Esophagus squamous epithelium (tissue), 5 donors: ENCODE measurements at regions not wholly inside any gene's neighbourhood (a gene's known extent, or its start where the extent isn't known, plus 50 kb on each side); places are given as distances from the start of the nearest gene placed in this dataset.

Experiments used
- DNase-seq: peaks from one replicate; lab custom pipeline; 2025; lab: John Stamatoyannopoulos, UW
- H3K27ac ChIP-seq, 4 donors: fragments of 200-600 bp; sonication (generic); one replicate each; pipeline ENCODE4 v1.5.1; 2016 to 2019; ENCODE audit warnings: mild to moderate bottlenecking in 1 of 4
- H3K27me3 ChIP-seq, 4 donors: fragments of 200-600 bp; sonication (generic); 1 replicate in 3 of 4; 2 replicates in 1 of 4; pipeline versions ENCODE4 v1.5.1 to v1.6.0; 2017 to 2021; ENCODE audit warnings: antibody characterized with exemption in 1 of 4
- H3K36me3 ChIP-seq, 3 donors: fragments of 200-600 bp; sonication (generic); one replicate each; pipeline ENCODE4 v1.5.1; 2016 to 2019
- H3K4me1 ChIP-seq, 3 donors: fragments of 200-600 bp; sonication (generic); one replicate each; pipeline ENCODE4 v1.5.1; 2017 to 2019
- H3K4me3 ChIP-seq, 4 donors: fragments of 200-600 bp; sonication (generic); 1 replicate in 3 of 4; 2 replicates in 1 of 4; pipeline ENCODE4 v1.5.1; 2016 to 2019; ENCODE audit warnings: mild to moderate bottlenecking in 2 of 4, moderate library complexity in 1 of 4
- H3K9me3 ChIP-seq, 3 donors: fragments of 200-600 bp; sonication (generic); one replicate each; pipeline ENCODE4 v1.5.1; 2016 to 2019
- POLR2A ChIP-seq, 4 donors: fragments of 450-650 bp; IDR thresholded peaks; one replicate each; pipeline ENCODE4 v1.6.1; 2017; ENCODE audit warnings: antibody characterized with exemption in 4 of 4, mild to moderate bottlenecking in 4 of 4, moderate library complexity in 3 of 4
- WGBS, 2 donors: methylation state at CpG; one replicate each; pipeline ENCODE4 v1.1.5; 2018; 5-methylcytosine and 5-hydroxymethylcytosine counted together
- intact Hi-C: fragments of 100-400 bp; cut with DNase I; formaldehyde crosslinking; loops from one replicate; pipeline ENCODE4 v1.15.0; 2022
- TF ChIP-seq, protein P1 (sequence below), 6 experiments: fragments of 450-650 bp in 4 of 6; fragments of 200-600 bp in 2 of 6; sonication (generic) in 2 of 6; IDR thresholded peaks; one replicate each; pipeline ENCODE4 v1.5.1; 2016 to 2019; ENCODE audit warnings: antibody characterized with exemption in 6 of 6, mild to moderate bottlenecking in 4 of 6, moderate library complexity in 4 of 6
- donor health status: DM: yes; HTN: yes; CAD: no.

GRCh38 chr2:194443926-194444325 is 1213.1 kb upstream of the SLC39A10 start:
- no peak overlapping the region for H3K27ac ChIP-seq
- no peak overlapping the region for H3K4me3 ChIP-seq
- H3K36me3 ChIP-seq, result no peaks in the 10 kb centered on the region
- H3K27me3 ChIP-seq, result no peaks in the 10 kb centered on the region
- 11 to 38% methylated on average over 1 of the region's 1 CpG for WGBS, 2 donors
- no peaks in the 10 kb centered on the region for H3K4me1 ChIP-seq
- no peak for DNase-seq
- intact Hi-C loops, result no loop called here
- H3K9me3 ChIP-seq, result no peaks in the 10 kb centered on the region
- TF ChIP-seq, protein P1, sequence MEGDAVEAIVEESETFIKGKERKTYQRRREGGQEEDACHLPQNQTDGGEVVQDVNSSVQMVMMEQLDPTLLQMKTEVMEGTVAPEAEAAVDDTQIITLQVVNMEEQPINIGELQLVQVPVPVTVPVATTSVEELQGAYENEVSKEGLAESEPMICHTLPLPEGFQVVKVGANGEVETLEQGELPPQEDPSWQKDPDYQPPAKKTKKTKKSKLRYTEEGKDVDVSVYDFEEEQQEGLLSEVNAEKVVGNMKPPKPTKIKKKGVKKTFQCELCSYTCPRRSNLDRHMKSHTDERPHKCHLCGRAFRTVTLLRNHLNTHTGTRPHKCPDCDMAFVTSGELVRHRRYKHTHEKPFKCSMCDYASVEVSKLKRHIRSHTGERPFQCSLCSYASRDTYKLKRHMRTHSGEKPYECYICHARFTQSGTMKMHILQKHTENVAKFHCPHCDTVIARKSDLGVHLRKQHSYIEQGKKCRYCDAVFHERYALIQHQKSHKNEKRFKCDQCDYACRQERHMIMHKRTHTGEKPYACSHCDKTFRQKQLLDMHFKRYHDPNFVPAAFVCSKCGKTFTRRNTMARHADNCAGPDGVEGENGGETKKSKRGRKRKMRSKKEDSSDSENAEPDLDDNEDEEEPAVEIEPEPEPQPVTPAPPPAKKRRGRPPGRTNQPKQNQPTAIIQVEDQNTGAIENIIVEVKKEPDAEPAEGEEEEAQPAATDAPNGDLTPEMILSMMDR (IDR thresholded peaks at IDR 0.05), result no peak
- TF ChIP-seq POLR2A (IDR thresholded peaks at IDR 0.05), result no peak

GRCh38 chr2:194424683-194425209 is 1232.3 kb upstream of the SLC39A10 start:
- WGBS, 2 donors, result 47 to 54% methylated on average over 3 of the region's 3 CpGs
- no peaks in the 10 kb centered on the region for H3K9me3 ChIP-seq
- no peaks in the 10 kb centered on the region for H3K27me3 ChIP-seq
- H3K36me3 ChIP-seq, result no peaks in the 10 kb centered on the region
- no peaks in the 10 kb centered on the region for H3K4me1 ChIP-seq
- intact Hi-C loops, result no loop called here
- no peak for DNase-seq
- H3K27ac ChIP-seq, result no peak overlapping the region
- no peak overlapping the region for H3K4me3 ChIP-seq
- TF ChIP-seq, protein P1 (IDR thresholded peaks at IDR 0.05), result no peak
- TF ChIP-seq POLR2A (IDR thresholded peaks at IDR 0.05), result no peak

GRCh38 chr2:194411221-194411620 is 1245.8 kb upstream of the SLC39A10 start:
- H3K9me3 ChIP-seq, result no peaks in the 10 kb centered on the region
- no peak overlapping the region for H3K27ac ChIP-seq
- H3K4me3 ChIP-seq, result no peak overlapping the region
- H3K4me1 ChIP-seq, result no peaks in the 10 kb centered on the region
- H3K27me3 ChIP-seq, result no peaks in the 10 kb centered on the region
- no peak for DNase-seq
- 63 to 73% methylated on average over 3 of the region's 3 CpGs for WGBS, 2 donors
- H3K36me3 ChIP-seq, result no peaks in the 10 kb centered on the region
- intact Hi-C loops, result no loop called here
- TF ChIP-seq, protein P1 (IDR thresholded peaks at IDR 0.05), result no peak

- intact Hi-C loops, result no loop called here
- H3K4me3 ChIP-seq, result no peak overlapping the region
- WGBS, 2 donors, result 70 to 76% methylated on average over 3 of the region's 3 CpGs
Measured at GRCh38 chr2:194395818-194396217, 1261.2 kb upstream of the SLC39A10 start.

DNA sequence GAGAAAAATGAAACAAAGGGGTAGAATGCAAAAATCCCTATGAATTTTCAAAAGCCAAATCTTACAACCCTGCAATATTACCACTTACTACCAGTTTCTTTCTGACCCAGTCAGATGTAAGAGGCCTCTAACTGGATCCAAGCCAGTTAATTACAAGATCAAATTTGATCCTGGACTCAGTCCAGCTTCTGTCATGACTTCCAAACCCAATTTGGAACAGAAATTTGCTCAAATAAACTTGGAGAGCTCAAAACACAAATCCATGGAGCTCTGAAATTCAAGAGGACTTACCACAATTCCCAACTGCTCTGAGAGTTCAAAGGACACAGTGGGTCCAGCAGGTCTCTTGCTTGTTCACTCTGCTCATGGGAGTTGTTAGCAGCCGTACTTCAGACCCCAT is 1271.7 kb upstream of the SLC39A10 start:
- Histone ChIP-seq H3K4me3 (no peak overlapping the region), H3K27me3 (no peaks in the 10 kb centered on the region), H3K27ac (no peak overlapping the region), H3K4me1 (no peaks in the 10 kb centered on the region), H3K9me3 (peaks cover 0 to 9% (median 4%) of the 10 kb centered on the region in 3 donors), H3K36me3 (no peaks in the 10 kb centered on the region)
- intact Hi-C loops, result no loop called here
- no peak for DNase-seq
- TF ChIP-seq, protein P1 (IDR thresholded peaks at IDR 0.05), result no peak
- TF ChIP-seq POLR2A (IDR thresholded peaks at IDR 0.05), result no peak
- 50 to 79% methylated on average over 1 of the region's 1 CpG for WGBS, 2 donors

More at GRCh38 chr2:194395818-194396217, 1261.2 kb upstream of the SLC39A10 start:
- DNase-seq, result no peak
- H3K27me3 ChIP-seq, result no peaks in the 10 kb centered on the region
- no peaks in the 10 kb centered on the region for H3K36me3 ChIP-seq
- no peaks in the 10 kb centered on the region for H3K9me3 ChIP-seq
- no peak for TF ChIP-seq POLR2A (IDR thresholded peaks at IDR 0.05)
- TF ChIP-seq, protein P1 (IDR thresholded peaks at IDR 0.05), result no peak
- no peak overlapping the region for H3K27ac ChIP-seq
- H3K4me1 ChIP-seq, result no peaks in the 10 kb centered on the region
